Gastroesophageal sphincter (tissue), 4 donors: ENCODE measurements at regions not wholly inside any gene's neighbourhood (a gene's known extent, or its start where the extent isn't known, plus 50 kb on each side); places are given as distances from the start of the nearest gene placed in this dataset.

Experiments
- ATAC-seq: fragments of 150-250 bp; one replicate; pipeline ENCODE4 v1.9.1; 2016; ENCODE audit warnings: mild to moderate bottlenecking, moderate library complexity
- H3K27ac ChIP-seq, 4 donors: fragments of 200-600 bp; sonication (generic) in 3 of 4; 1 replicate in 3 of 4; 2 replicates in 1 of 4; pipeline ENCODE4 v1.5.1; 2016 to 2019
- H3K27me3 ChIP-seq: fragments of 200-600 bp; sonication (generic); one replicate; pipeline ENCODE4 v1.5.1; 2019
- H3K36me3 ChIP-seq, 2 donors: fragments of 200-600 bp; sonication (generic); one replicate each; pipeline ENCODE4 v1.5.1; 2019; ENCODE audit warnings: control low read depth in 1 of 2
- H3K4me1 ChIP-seq, 3 donors: fragments of 200-600 bp; sonication (generic); 1 replicate in 2 of 3; 2 replicates in 1 of 3; pipeline ENCODE4 v1.5.1; 2016 to 2019; ENCODE audit warnings: control low read depth in 2 of 3
- H3K4me3 ChIP-seq, 2 donors: fragments of 200-600 bp; sonication (generic); one replicate each; pipeline ENCODE4 v1.5.1; 2019; ENCODE audit warnings: mild to moderate bottlenecking in 1 of 2, moderate library complexity in 1 of 2
- H3K9me3 ChIP-seq, 3 donors: fragments of 200-600 bp; sonication (generic); one replicate each; pipeline ENCODE4 v1.5.1; 2017 to 2019; ENCODE audit warnings: control low read depth in 2 of 3
- EP300 ChIP-seq: sonication (generic); formaldehyde crosslinking; IDR thresholded peaks from one replicate; pipeline ENCODE4 v1.6.1; 2017; ENCODE audit warnings: antibody characterized with exemption, mild to moderate bottlenecking
- POLR2A ChIP-seq, 2 donors: fragments of 450-650 bp; IDR thresholded peaks; one replicate each; pipeline ENCODE4 v1.6.1; 2017; ENCODE audit warnings: antibody characterized with exemption in 2 of 2, mild to moderate bottlenecking in 2 of 2, moderate library complexity in 1 of 2
- POLR2AphosphoS5 ChIP-seq: sonication (generic); formaldehyde crosslinking; IDR thresholded peaks from one replicate; pipeline ENCODE4 v1.6.1; 2017; ENCODE audit warnings: antibody characterized with exemption
- WGBS, 2 donors: methylation state at CpG; one replicate each; pipeline ENCODE4 v1.1.5; 2018; ENCODE audit warnings: low coverage in 1 of 2; 5-methylcytosine and 5-hydroxymethylcytosine counted together
- TF ChIP-seq, protein P1 (sequence below), 4 experiments: fragments of 200-600 bp in 2 of 4; fragments of 450-650 bp in 2 of 4; sonication (generic) in 1 of 4; IDR thresholded peaks; one replicate each; pipeline ENCODE4 v1.5.1; 2017 to 2019; ENCODE audit warnings: antibody characterized with exemption in 4 of 4, mild to moderate bottlenecking in 2 of 4, moderate library complexity in 2 of 4

GRCh38 chr16:9415545-9415944 is 324.1 kb downstream of the HAPSTR1 start:
- Histone ChIP-seq H3K4me1 (peaks cover 0 to 9% (median 0%) of the 10 kb centered on the region in 3 donors), H3K27me3 (no peaks in the 10 kb centered on the region), H3K9me3 (peaks cover 0 to 9% (median 0%) of the 10 kb centered on the region in 3 donors), H3K4me3 (no peak overlapping the region), H3K36me3 (no peaks in the 10 kb centered on the region), H3K27ac (no peak overlapping the region)
- no peak for ATAC-seq
- TF ChIP-seq EP300 (no peak), POLR2AphosphoS5 (no peak), POLR2A (IDR thresholded peaks at IDR 0.05) (no peak)
- TF ChIP-seq, protein P1, sequence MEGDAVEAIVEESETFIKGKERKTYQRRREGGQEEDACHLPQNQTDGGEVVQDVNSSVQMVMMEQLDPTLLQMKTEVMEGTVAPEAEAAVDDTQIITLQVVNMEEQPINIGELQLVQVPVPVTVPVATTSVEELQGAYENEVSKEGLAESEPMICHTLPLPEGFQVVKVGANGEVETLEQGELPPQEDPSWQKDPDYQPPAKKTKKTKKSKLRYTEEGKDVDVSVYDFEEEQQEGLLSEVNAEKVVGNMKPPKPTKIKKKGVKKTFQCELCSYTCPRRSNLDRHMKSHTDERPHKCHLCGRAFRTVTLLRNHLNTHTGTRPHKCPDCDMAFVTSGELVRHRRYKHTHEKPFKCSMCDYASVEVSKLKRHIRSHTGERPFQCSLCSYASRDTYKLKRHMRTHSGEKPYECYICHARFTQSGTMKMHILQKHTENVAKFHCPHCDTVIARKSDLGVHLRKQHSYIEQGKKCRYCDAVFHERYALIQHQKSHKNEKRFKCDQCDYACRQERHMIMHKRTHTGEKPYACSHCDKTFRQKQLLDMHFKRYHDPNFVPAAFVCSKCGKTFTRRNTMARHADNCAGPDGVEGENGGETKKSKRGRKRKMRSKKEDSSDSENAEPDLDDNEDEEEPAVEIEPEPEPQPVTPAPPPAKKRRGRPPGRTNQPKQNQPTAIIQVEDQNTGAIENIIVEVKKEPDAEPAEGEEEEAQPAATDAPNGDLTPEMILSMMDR (IDR thresholded peaks at IDR 0.05), result no peak
- 40 to 52% methylated on average over 2 to 4 of the region's 4 CpGs for WGBS, 2 donors

DNA sequence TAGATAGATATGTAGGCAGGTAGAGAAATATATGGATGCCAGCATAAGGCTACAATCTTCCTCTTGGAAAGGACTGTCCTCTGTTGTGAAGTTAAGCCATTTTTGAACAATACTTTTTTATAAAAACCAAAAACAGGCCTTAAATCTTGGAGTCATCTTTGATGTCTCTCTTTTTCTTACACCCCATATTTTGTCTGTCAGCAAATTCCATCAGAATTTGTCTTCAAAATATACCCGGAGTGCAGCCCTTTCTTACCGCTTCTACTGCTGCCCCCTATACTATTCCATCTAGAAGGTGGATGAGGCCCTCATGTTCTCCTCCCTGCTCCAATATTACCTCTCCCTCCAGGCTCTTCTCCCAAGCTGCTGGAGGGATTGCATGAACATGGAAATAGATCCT is 326.5 kb downstream of the HAPSTR1 start:
- 88% methylated on average over 2 of the region's 2 CpGs; no CpG with 5 or more reads in 1 of the 2 donors for WGBS, 2 donors
- Histone ChIP-seq H3K4me3 (no peak overlapping the region), H3K9me3 (peaks cover 0 to 9% (median 0%) of the 10 kb centered on the region in 3 donors), H3K4me1 (peaks cover 0 to 5% (median 0%) of the 10 kb centered on the region in 3 donors), H3K36me3 (no peaks in the 10 kb centered on the region), H3K27ac (no peak overlapping the region), H3K27me3 (no peaks in the 10 kb centered on the region)
- ATAC-seq, result no peak
- no peak for TF ChIP-seq POLR2AphosphoS5
- TF ChIP-seq, protein P1 (IDR thresholded peaks at IDR 0.05), result no peak
- TF ChIP-seq POLR2A (IDR thresholded peaks at IDR 0.05), result no peak
- no peak for TF ChIP-seq EP300

GRCh38 chr16:9419161-9419560 is 327.7 kb downstream of the HAPSTR1 start:
- 80 to 94% methylated on average over 3 of the region's 3 CpGs for WGBS, 2 donors
- TF ChIP-seq POLR2A (IDR thresholded peaks at IDR 0.05) (no peak), EP300 (no peak), POLR2AphosphoS5 (no peak)
- TF ChIP-seq, protein P1 (IDR thresholded peaks at IDR 0.05), result no peak
- H3K36me3 ChIP-seq, result no peaks in the 10 kb centered on the region
- peaks cover 0 to 9% (median 0%) of the 10 kb centered on the region in 3 donors for H3K9me3 ChIP-seq
- ATAC-seq, result no peak
- no peak overlapping the region for H3K4me3 ChIP-seq
- H3K4me1 ChIP-seq, result no peaks in the 10 kb centered on the region
- no peak overlapping the region for H3K27ac ChIP-seq
- no peaks in the 10 kb centered on the region for H3K27me3 ChIP-seq

GRCh38 chr16:9422762-9423513 is 331.5 kb downstream of the HAPSTR1 start:
- Histone ChIP-seq H3K4me3 (no peak overlapping the region), H3K36me3 (no peaks in the 10 kb centered on the region), H3K27ac (no peak overlapping the region), H3K9me3 (no peaks in the 10 kb centered on the region), H3K4me1 (peaks cover 0 to 18% (median 0%) of the 10 kb centered on the region in 3 donors), H3K27me3 (no peaks in the 10 kb centered on the region)
- no peak for ATAC-seq
- TF ChIP-seq POLR2AphosphoS5, result no peak
- no peak for TF ChIP-seq POLR2A (IDR thresholded peaks at IDR 0.05)
- TF ChIP-seq EP300, result no peak
- TF ChIP-seq, protein P1 (IDR thresholded peaks at IDR 0.05), result no peak
- WGBS, 2 donors, result 36 to 64% methylated on average over 2 to 7 of the region's 7 CpGs

- Histone ChIP-seq H3K27ac (peak overlapping the region in 1 of 4 donors; percentile 35), H3K9me3 (no peaks in the 10 kb centered on the region), H3K27me3 (no peaks in the 10 kb centered on the region), H3K4me1 (peaks cover 0 to 18% (median 0%) of the 10 kb centered on the region in 3 donors), H3K4me3 (no peak overlapping the region), H3K36me3 (no peaks in the 10 kb centered on the region)
- 17 to 19% methylated on average over 3 of the region's 3 CpGs for WGBS, 2 donors
- TF ChIP-seq EP300 (no peak), POLR2AphosphoS5 (no peak), POLR2A (IDR thresholded peaks at IDR 0.05) (no peak)
- TF ChIP-seq, protein P1 (IDR thresholded peaks at IDR 0.05), result no peak
- ATAC-seq, result no peak
Observed at GRCh38 chr16:9425236-9425635, 333.8 kb downstream of the HAPSTR1 start.
